Fibroblast of the aortic adventitia (primary cell): ENCODE measurements at regions not wholly inside any gene's neighbourhood (a gene's known extent, or its start where the extent isn't known, plus 50 kb on each side); places are given as distances from the start of the nearest gene placed in this dataset.

Experiments used
- DNase-seq: peaks from one replicate; pipeline ENCODE4 v3.0.0-alpha.2; 2010; ENCODE audit warnings: low read depth
- H3K4me3 ChIP-seq: 2 replicates; pipeline ENCODE4 v1.5.1; 2011; ENCODE audit warnings: low read depth, mild to moderate bottlenecking, control low read depth, low read length, moderate library complexity
- CTCF ChIP-seq: IDR thresholded peaks from 2 replicates; pipeline ENCODE4 v1.5.1; 2011; ENCODE audit warnings: mild to moderate bottlenecking, low read length, control low read depth, inconsistent platforms; ENCODE audit not compliant: insufficient read depth

DNA sequence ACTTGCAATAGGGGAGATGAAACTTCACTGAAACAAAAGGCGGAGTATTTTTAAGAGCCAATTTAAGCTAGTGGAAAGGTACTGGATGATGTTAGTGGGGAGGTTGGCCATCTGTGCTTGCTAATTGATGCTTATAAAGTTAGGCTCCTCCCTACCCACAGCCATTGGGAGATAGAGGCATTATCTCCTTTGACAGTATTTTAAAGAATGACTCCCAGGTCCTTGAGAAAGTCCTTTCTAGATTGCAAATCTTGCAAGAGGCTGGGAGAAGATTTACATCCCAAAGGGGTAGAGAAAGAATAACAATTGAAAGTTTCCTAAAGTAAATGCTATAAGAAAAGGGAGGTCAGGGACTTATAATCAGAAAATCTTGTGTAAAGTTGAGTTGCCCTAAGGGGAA is 282.6 kb downstream of the BRINP1 start:
- no peak for DNase-seq
- no peak overlapping the region for H3K4me3 ChIP-seq
- no peak for TF ChIP-seq CTCF

- DNase-seq = no peak
- TF ChIP-seq CTCF = no peak
- no peak overlapping the region for H3K4me3 ChIP-seq
These were observed 281.2 kb downstream of the BRINP1 start for GRCh38 chr9:119088002-119088547.

GRCh38 chr9:119091074-119091473 is 278.2 kb downstream of the BRINP1 start:
- no peak for DNase-seq
- H3K4me3 ChIP-seq = no peak overlapping the region
- no peak for TF ChIP-seq CTCF

GRCh38 chr9:119092125-119092524 is 277.1 kb downstream of the BRINP1 start:
- no peak overlapping the region for H3K4me3 ChIP-seq
- no peak for TF ChIP-seq CTCF
- DNase-seq = no peak

DNA sequence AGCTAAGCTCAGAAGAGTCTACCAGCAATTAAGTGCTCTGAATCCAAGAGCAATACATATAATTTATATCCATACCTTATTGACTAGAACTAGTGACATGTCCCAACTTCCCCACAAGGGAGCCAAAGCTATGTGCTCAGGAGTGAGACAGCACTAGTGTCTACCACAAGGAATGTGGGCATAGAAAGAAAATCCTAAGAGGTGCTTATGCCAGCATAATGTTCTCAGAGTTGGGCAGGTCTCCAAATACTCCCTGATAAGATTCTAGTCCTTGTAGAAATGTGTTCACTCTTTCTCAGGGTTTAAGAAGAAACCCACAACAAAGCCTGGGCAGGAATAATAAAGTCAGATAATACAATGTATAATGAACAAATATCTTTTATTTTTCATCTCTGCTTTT is 275.1 kb downstream of the BRINP1 start:
- no peak for TF ChIP-seq CTCF
- DNase-seq = no peak
- H3K4me3 ChIP-seq = no peak overlapping the region

- no peak for DNase-seq
- TF ChIP-seq CTCF = no peak
- H3K4me3 ChIP-seq = no peak overlapping the region
These were observed 274.2 kb downstream of the BRINP1 start for GRCh38 chr9:119095072-119095471.

DNA sequence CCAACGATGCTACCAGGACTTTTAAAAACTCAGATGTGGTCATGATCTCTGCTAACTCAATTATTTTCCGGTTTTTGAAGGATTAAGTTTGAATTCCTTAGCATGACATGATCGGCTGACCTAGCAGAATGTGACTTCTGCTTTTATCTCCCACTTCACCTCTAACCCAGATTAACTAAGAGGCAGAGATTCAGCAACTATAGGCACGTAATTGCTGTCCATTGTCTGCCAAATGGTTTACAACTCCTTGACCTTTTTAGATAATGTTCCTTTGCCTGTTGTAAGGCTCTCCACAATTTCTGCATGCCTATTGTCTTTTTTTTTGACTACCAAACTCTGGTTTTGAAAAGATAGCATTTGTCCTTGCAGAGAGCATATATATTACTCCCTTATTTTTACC is 268.2 kb downstream of the BRINP1 start:
- H3K4me3 ChIP-seq = no peak overlapping the region
- no peak for DNase-seq
- TF ChIP-seq CTCF = no peak
